HCT116 (cell line): ENCODE measurements at regions not wholly inside any gene's neighbourhood (a gene's known extent, or its start where the extent isn't known, plus 50 kb on each side); places are given as distances from the start of the nearest gene placed in this dataset.

Experiments
- CEBPB ChIP-seq: IDR thresholded peaks from 2 replicates; pipeline ENCODE4 v1.6.1; 2012; ENCODE audit warnings: low read depth
- ELF1 ChIP-seq: IDR thresholded peaks from 2 replicates; pipeline ENCODE4 v1.6.1; 2012; ENCODE audit warnings: low read depth, borderline replicate concordance
- JUND ChIP-seq: IDR thresholded peaks from 2 replicates; pipeline ENCODE4 v1.6.1; 2012
- POLR2A ChIP-seq: IDR thresholded peaks from 2 replicates; pipeline ENCODE4 v1.7.0; 2011; ENCODE audit warnings: borderline replicate concordance; ENCODE audit not compliant: insufficient read depth, insufficient read length; ENCODE audit errors: extremely low read depth
- POLR2AphosphoS5 ChIP-seq: IDR thresholded peaks from 2 replicates; pipeline ENCODE4 v1.6.1; 2011; ENCODE audit warnings: mild to moderate bottlenecking, low read depth, low read length, moderate library complexity
- SP1 ChIP-seq: IDR thresholded peaks from 2 replicates; pipeline ENCODE4 v1.6.1; 2012; ENCODE audit warnings: low read depth
- SRF ChIP-seq: IDR thresholded peaks from 2 replicates; pipeline ENCODE4 v1.6.1; 2012; ENCODE audit warnings: low read depth
- TCF7L2 ChIP-seq: IDR thresholded peaks from 2 replicates; pipeline ENCODE4 v1.7.0; 2011; ENCODE audit warnings: borderline replicate concordance, inconsistent platforms; ENCODE audit not compliant: insufficient read depth, insufficient read length; ENCODE audit errors: extremely low read depth
- YY1 ChIP-seq: IDR thresholded peaks from 2 replicates; pipeline ENCODE4 v1.6.1; 2011; ENCODE audit warnings: low read length, low read depth, moderate library complexity, mild to moderate bottlenecking; ENCODE audit not compliant: insufficient replicate concordance; ENCODE audit errors: extremely low read depth
- TF ChIP-seq, protein P1 (sequence below), 3 experiments: fragments of 200-600 bp in 1 of 3; sonication (generic) in 1 of 3; IDR thresholded peaks in 2 of 3; conservative IDR thresholded peaks in 1 of 3; 2 replicates each; pipeline ENCODE4 v1.5.1; 2012 to 2017; ENCODE audit warnings: low read depth in 2 of 3, low read length in 2 of 3, antibody characterized with exemption in 1 of 3, borderline replicate concordance in 1 of 3, control low read depth in 1 of 3, mild to moderate bottlenecking in 1 of 3, mixed read lengths in 1 of 3, mixed run types in 1 of 3, moderate library complexity in 1 of 3; ENCODE audit not compliant: insufficient read depth in 1 of 3
- TF ChIP-seq, protein P2 (sequence below): IDR thresholded peaks from 2 replicates; pipeline ENCODE4 v1.6.1; 2012
- TF ChIP-seq, protein P3 (sequence below): IDR thresholded peaks from 2 replicates; pipeline ENCODE4 v1.6.1; 2012; ENCODE audit warnings: low read depth

DNA sequence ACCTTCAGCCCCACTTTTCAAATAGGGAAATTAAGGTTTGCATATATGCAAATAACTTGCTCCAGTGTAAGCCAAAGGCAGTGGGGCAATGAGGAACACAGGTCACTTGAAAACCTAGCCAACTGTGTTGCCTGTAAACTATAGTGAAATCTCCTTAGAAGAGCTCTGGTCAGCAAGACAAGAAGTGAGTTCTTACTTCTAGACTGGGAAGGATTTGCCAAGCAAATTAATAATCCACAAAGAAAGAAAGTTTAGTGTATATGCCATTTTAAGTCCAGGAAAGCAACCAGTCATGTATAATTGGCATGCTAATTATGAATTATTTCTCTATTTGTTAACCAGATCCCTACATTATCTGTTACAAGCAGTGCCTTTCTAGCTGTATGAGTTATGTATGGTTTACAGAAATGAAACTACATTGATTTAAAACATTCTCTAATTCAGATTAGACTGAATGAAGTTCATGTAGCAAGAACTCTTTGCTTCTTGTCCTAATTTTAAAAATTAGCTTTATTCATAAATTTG, 129.9 kb downstream of the MTX2 start:
- TF ChIP-seq YY1 (no peak), SRF (no peak), JUND (no peak), TCF7L2 (no peak), POLR2A (no peak), SP1 (no peak), ELF1 (no peak), POLR2AphosphoS5 (no peak), CEBPB (no peak)
- TF ChIP-seq, protein P1, sequence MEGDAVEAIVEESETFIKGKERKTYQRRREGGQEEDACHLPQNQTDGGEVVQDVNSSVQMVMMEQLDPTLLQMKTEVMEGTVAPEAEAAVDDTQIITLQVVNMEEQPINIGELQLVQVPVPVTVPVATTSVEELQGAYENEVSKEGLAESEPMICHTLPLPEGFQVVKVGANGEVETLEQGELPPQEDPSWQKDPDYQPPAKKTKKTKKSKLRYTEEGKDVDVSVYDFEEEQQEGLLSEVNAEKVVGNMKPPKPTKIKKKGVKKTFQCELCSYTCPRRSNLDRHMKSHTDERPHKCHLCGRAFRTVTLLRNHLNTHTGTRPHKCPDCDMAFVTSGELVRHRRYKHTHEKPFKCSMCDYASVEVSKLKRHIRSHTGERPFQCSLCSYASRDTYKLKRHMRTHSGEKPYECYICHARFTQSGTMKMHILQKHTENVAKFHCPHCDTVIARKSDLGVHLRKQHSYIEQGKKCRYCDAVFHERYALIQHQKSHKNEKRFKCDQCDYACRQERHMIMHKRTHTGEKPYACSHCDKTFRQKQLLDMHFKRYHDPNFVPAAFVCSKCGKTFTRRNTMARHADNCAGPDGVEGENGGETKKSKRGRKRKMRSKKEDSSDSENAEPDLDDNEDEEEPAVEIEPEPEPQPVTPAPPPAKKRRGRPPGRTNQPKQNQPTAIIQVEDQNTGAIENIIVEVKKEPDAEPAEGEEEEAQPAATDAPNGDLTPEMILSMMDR (IDR thresholded peaks at IDR 0.05 in 2 of 3, conservative IDR thresholded peaks at IDR 0.05 in 1 of 3; ENCODE audit: borderline replicate concordance in 1 of 3, insufficient read depth in 1 of 3, low read depth in 2 of 3, low read length in 2 of 3), result no peak
- TF ChIP-seq, protein P2, sequence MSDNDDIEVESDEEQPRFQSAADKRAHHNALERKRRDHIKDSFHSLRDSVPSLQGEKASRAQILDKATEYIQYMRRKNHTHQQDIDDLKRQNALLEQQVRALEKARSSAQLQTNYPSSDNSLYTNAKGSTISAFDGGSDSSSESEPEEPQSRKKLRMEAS, result no peak
- TF ChIP-seq, protein P3, sequence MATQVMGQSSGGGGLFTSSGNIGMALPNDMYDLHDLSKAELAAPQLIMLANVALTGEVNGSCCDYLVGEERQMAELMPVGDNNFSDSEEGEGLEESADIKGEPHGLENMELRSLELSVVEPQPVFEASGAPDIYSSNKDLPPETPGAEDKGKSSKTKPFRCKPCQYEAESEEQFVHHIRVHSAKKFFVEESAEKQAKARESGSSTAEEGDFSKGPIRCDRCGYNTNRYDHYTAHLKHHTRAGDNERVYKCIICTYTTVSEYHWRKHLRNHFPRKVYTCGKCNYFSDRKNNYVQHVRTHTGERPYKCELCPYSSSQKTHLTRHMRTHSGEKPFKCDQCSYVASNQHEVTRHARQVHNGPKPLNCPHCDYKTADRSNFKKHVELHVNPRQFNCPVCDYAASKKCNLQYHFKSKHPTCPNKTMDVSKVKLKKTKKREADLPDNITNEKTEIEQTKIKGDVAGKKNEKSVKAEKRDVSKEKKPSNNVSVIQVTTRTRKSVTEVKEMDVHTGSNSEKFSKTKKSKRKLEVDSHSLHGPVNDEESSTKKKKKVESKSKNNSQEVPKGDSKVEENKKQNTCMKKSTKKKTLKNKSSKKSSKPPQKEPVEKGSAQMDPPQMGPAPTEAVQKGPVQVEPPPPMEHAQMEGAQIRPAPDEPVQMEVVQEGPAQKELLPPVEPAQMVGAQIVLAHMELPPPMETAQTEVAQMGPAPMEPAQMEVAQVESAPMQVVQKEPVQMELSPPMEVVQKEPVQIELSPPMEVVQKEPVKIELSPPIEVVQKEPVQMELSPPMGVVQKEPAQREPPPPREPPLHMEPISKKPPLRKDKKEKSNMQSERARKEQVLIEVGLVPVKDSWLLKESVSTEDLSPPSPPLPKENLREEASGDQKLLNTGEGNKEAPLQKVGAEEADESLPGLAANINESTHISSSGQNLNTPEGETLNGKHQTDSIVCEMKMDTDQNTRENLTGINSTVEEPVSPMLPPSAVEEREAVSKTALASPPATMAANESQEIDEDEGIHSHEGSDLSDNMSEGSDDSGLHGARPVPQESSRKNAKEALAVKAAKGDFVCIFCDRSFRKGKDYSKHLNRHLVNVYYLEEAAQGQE, result no peak
